HEK293 (cell line): ENCODE measurements at regions not wholly inside any gene's neighbourhood (a gene's known extent, or its start where the extent isn't known, plus 50 kb on each side); places are given as distances from the start of the nearest gene placed in this dataset.

Source experiments
- CTCF ChIA-PET: fragments of 350-600 bp; formaldehyde crosslinking; extraction: SDS; loops from one replicate; lab custom pipeline; 2021; ENCODE audit warnings: antibody characterized with exemption; lab: Yijun Ruan, JAX
- POLR2A ChIA-PET: fragments of 300-600 bp; formaldehyde crosslinking; extraction: SDS; loops from one replicate; lab custom pipeline; 2020; ENCODE audit warnings: antibody characterized with exemption, inconsistent platforms; lab: Yijun Ruan, JAX
- H3K27ac ChIP-seq: fragments of 200-500 bp; sonication (Bioruptor generic); 2 replicates; pipeline ENCODE4 v1.5.1; 2014; ENCODE audit warnings: low read depth, low read length, control low read depth, inconsistent platforms; ENCODE audit errors: extremely low read depth
- H3K36me3 ChIP-seq, 2 experiments: fragments of 200-500 bp in 1 of 2; sonication (Bioruptor generic) in 1 of 2; 1 replicate in 1 of 2; 2 replicates in 1 of 2; pipeline ENCODE4 v1.5.1; 2014 to 2017; ENCODE audit warnings: inconsistent platforms in 2 of 2, low read length in 2 of 2; ENCODE audit not compliant: control insufficient read depth in 2 of 2, insufficient read depth in 1 of 2
- H3K4me1 ChIP-seq: fragments of 200-500 bp; sonication (Bioruptor generic); 2 replicates; pipeline ENCODE4 v1.5.1; 2014; ENCODE audit warnings: mild to moderate bottlenecking, low read length, inconsistent platforms; ENCODE audit not compliant: control insufficient read depth, insufficient read depth
- H3K4me3 ChIP-seq: 2 replicates; pipeline ENCODE4 v1.5.1; 2011; ENCODE audit warnings: low read depth, mild to moderate bottlenecking, control low read depth, low read length, moderate library complexity
- H3K9me3 ChIP-seq: fragments of 200-500 bp; sonication (Bioruptor generic); 2 replicates; pipeline ENCODE4 v1.5.1; 2014; ENCODE audit warnings: low read depth, low read length, inconsistent platforms; ENCODE audit not compliant: control insufficient read depth, insufficient read depth
- BCL11A ChIP-seq: fragments of 450-650 bp; formaldehyde crosslinking; IDR thresholded peaks from 2 replicates; pipeline ENCODE4 v1.5.1; 2016; ENCODE audit warnings: low read depth, missing biosample characterization, missing genetic modification characterization
- BCL11B ChIP-seq: fragments of 450-650 bp; formaldehyde crosslinking; IDR thresholded peaks from 2 replicates; pipeline ENCODE4 v1.5.1; 2016; ENCODE audit warnings: low read depth, missing biosample characterization, missing genetic modification characterization
- KLF7 ChIP-seq: fragments of 450-650 bp; formaldehyde crosslinking; IDR thresholded peaks from 2 replicates; pipeline ENCODE4 v1.5.1; 2016; ENCODE audit warnings: missing biosample characterization, missing genetic modification characterization, borderline replicate concordance
- OSR2 ChIP-seq: fragments of 450-650 bp; formaldehyde crosslinking; IDR thresholded peaks from 2 replicates; pipeline ENCODE4 v1.5.1; 2016; ENCODE audit warnings: missing biosample characterization, missing genetic modification characterization
- REPIN1 ChIP-seq: fragments of 450-650 bp; formaldehyde crosslinking; IDR thresholded peaks from 2 replicates; pipeline ENCODE4 v1.5.1; 2017; ENCODE audit warnings: missing biosample characterization, missing genetic modification characterization, low read depth
- TRIM28 ChIP-seq: IDR thresholded peaks from 2 replicates; pipeline ENCODE4 v1.6.1; 2011; ENCODE audit warnings: low read length, control low read depth, borderline replicate concordance
- ZBTB17 ChIP-seq: fragments of 450-650 bp; formaldehyde crosslinking; IDR thresholded peaks from 2 replicates; pipeline ENCODE4 v1.5.1; 2016; ENCODE audit warnings: missing biosample characterization, missing genetic modification characterization
- ZBTB8A ChIP-seq: fragments of 450-650 bp; formaldehyde crosslinking; IDR thresholded peaks from 2 replicates; pipeline ENCODE4 v1.5.1; 2016; ENCODE audit warnings: missing biosample characterization, missing genetic modification characterization
- ZFHX2 ChIP-seq: fragments of 450-650 bp; formaldehyde crosslinking; conservative IDR thresholded peaks from 2 replicates; pipeline ENCODE4 v1.5.1; 2016; ENCODE audit warnings: missing biosample characterization, missing genetic modification characterization
- ZNF10 ChIP-seq: fragments of 450-650 bp; formaldehyde crosslinking; IDR thresholded peaks from 2 replicates; pipeline ENCODE4 v1.5.1; 2017; ENCODE audit warnings: missing biosample characterization, missing genetic modification characterization
- ZNF146 ChIP-seq: fragments of 450-650 bp; formaldehyde crosslinking; IDR thresholded peaks from 2 replicates; pipeline ENCODE4 v1.5.1; 2016; ENCODE audit warnings: missing biosample characterization, missing genetic modification characterization
- ZNF155 ChIP-seq: fragments of 450-650 bp; formaldehyde crosslinking; IDR thresholded peaks from 2 replicates; pipeline ENCODE4 v1.5.1; 2016; ENCODE audit warnings: missing biosample characterization, missing genetic modification characterization
- ZNF169 ChIP-seq: fragments of 450-650 bp; formaldehyde crosslinking; IDR thresholded peaks from 2 replicates; pipeline ENCODE4 v1.5.1; 2016; ENCODE audit warnings: missing biosample characterization, missing genetic modification characterization
- ZNF184 ChIP-seq: fragments of 450-650 bp; IDR thresholded peaks from 2 replicates; pipeline ENCODE4 v1.5.1; 2018; ENCODE audit warnings: missing biosample characterization, mild to moderate bottlenecking, missing genetic modification characterization
- ZNF214 ChIP-seq: fragments of 450-650 bp; formaldehyde crosslinking; IDR thresholded peaks from 2 replicates; pipeline ENCODE4 v1.5.1; 2017; ENCODE audit warnings: missing biosample characterization, mild to moderate bottlenecking, missing genetic modification characterization, borderline replicate concordance
- ZNF266 ChIP-seq: fragments of 450-650 bp; formaldehyde crosslinking; IDR thresholded peaks from 2 replicates; pipeline ENCODE4 v1.5.1; 2016; ENCODE audit warnings: missing biosample characterization, missing genetic modification characterization, low read depth
- ZNF362 ChIP-seq: fragments of 450-650 bp; formaldehyde crosslinking; IDR thresholded peaks from 2 replicates; pipeline ENCODE4 v1.5.1; 2016; ENCODE audit warnings: missing biosample characterization, missing genetic modification characterization
- ZNF366 ChIP-seq: fragments of 450-650 bp; formaldehyde crosslinking; conservative IDR thresholded peaks from 2 replicates; pipeline ENCODE4 v1.5.1; 2016; ENCODE audit warnings: missing biosample characterization, missing genetic modification characterization
- ZNF571 ChIP-seq: fragments of 450-650 bp; formaldehyde crosslinking; IDR thresholded peaks from 2 replicates; pipeline ENCODE4 v1.5.0; 2017; ENCODE audit warnings: missing biosample characterization, missing genetic modification characterization
- ZNF610 ChIP-seq: fragments of 450-650 bp; formaldehyde crosslinking; IDR thresholded peaks from 2 replicates; pipeline ENCODE4 v1.5.1; 2016; ENCODE audit warnings: missing biosample characterization, missing genetic modification characterization, borderline replicate concordance
- ZNF626 ChIP-seq: fragments of 450-650 bp; sonication (Bioruptor Pico); formaldehyde crosslinking; IDR thresholded peaks from 2 replicates; pipeline ENCODE4 v1.5.1; 2018; ENCODE audit warnings: missing biosample characterization, missing genetic modification characterization, inconsistent platforms
- ZNF645 ChIP-seq: fragments of 450-650 bp; formaldehyde crosslinking; IDR thresholded peaks from 2 replicates; pipeline ENCODE4; 2016; ENCODE audit warnings: missing biosample characterization, missing genetic modification characterization
- ZNF660 ChIP-seq: fragments of 450-650 bp; IDR thresholded peaks from 2 replicates; pipeline ENCODE4 v1.5.1; 2018; ENCODE audit warnings: missing biosample characterization, mild to moderate bottlenecking, missing genetic modification characterization
- ZNF830 ChIP-seq: fragments of 450-650 bp; IDR thresholded peaks from 2 replicates; pipeline ENCODE4 v1.5.0; 2018; ENCODE audit warnings: missing biosample characterization, missing genetic modification characterization, low read depth, mild to moderate bottlenecking, moderate library complexity
- ZSCAN16 ChIP-seq: fragments of 450-650 bp; formaldehyde crosslinking; IDR thresholded peaks from 2 replicates; pipeline ENCODE4 v1.5.1; 2016; ENCODE audit warnings: missing biosample characterization, missing genetic modification characterization
- ZSCAN30 ChIP-seq: fragments of 450-650 bp; IDR thresholded peaks from 2 replicates; pipeline ENCODE4 v1.5.1; 2018; ENCODE audit warnings: missing biosample characterization, mild to moderate bottlenecking, missing genetic modification characterization, moderate library complexity
- ZXDB ChIP-seq: fragments of 450-650 bp; formaldehyde crosslinking; IDR thresholded peaks from 2 replicates; pipeline ENCODE4 v1.5.1; 2016; ENCODE audit warnings: missing biosample characterization, missing genetic modification characterization
- TF ChIP-seq, protein P1 (sequence below): fragments of 450-650 bp; formaldehyde crosslinking; IDR thresholded peaks from 2 replicates; pipeline ENCODE4 v1.5.1; 2016; ENCODE audit warnings: missing biosample characterization, missing genetic modification characterization, borderline replicate concordance

- H3K36me3 ChIP-seq = no peaks in the 10 kb centered on the region
- no peak for TF ChIP-seq OSR2
- 0 out of 2 replicates have a peak, but pooled peaks have one; percentile 11 for TF ChIP-seq TRIM28
- no peaks in the 10 kb centered on the region for H3K9me3 ChIP-seq
- ChIA-PET POLR2A (no interaction called here), CTCF (interaction anchor here (1.4 kb wide), 1 partner anchor 13 kb away, joined by 4 read pairs; no protein-coding TSS in a partner anchor)
- H3K4me1 ChIP-seq = no peaks in the 10 kb centered on the region
- no peak overlapping the region for H3K4me3 ChIP-seq
- H3K27ac ChIP-seq = no peak overlapping the region
These were observed 111.0 kb upstream of the PTPN13 start for GRCh38 chr4:86483173-86483490.

DNA sequence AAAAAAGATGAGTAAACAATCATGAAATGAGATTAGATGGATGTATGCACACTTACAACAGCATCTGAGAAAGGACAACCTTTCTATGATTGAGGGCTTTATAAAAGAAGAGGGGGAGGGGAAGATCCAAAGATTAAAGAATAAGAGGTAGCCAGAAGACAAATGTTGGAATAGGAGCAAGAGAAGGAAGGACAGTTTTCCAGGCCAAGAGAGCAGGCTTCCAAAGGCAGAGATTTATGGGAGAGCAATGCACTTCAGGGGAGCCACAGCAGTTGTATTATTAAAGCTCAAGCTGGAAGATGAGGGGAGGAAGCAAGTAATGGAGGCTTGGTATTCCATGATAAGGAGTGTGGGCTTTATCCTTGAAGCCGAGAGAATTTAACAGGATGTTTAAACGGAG is 110.3 kb upstream of the PTPN13 start:
- Histone ChIP-seq H3K4me3 (no peak overlapping the region), H3K36me3 (no peaks in the 10 kb centered on the region), H3K27ac (no peak overlapping the region), H3K9me3 (no peaks in the 10 kb centered on the region), H3K4me1 (no peaks in the 10 kb centered on the region)
- ChIA-PET CTCF (interaction anchor here (1.4 kb wide), 1 partner anchor 12 kb away, joined by 4 read pairs; no protein-coding TSS in a partner anchor), POLR2A (no interaction called here)
- TF ChIP-seq ZNF830 = no peak
- no peak for TF ChIP-seq ZNF146 (tag by site-specific recombination)
- no peak for TF ChIP-seq ZNF571 (tag by site-specific recombination)
- TF ChIP-seq ZFHX2 = no peak
- TF ChIP-seq BCL11B = no peak
- no peak for TF ChIP-seq BCL11A
- TF ChIP-seq ZNF155 (tag by site-specific recombination) = no peak

- Histone ChIP-seq H3K27ac (no peak overlapping the region), H3K4me3 (no peak overlapping the region), H3K36me3 (no peaks in the 10 kb centered on the region), H3K9me3 (no peaks in the 10 kb centered on the region), H3K4me1 (no peaks in the 10 kb centered on the region)
- TF ChIP-seq ZNF660 (tag by site-specific recombination) = 0 out of 2 replicates have a peak, but pooled peaks have one; percentile 34
- TF ChIP-seq ZSCAN30 (tag by site-specific recombination) = no peak
- TF ChIP-seq ZBTB8A = no peak
- no peak for TF ChIP-seq ZNF184 (tag by site-specific recombination)
- no peak for TF ChIP-seq ZNF366 (tag by site-specific recombination)
- TF ChIP-seq ZXDB (tag by site-specific recombination) = no peak
- TF ChIP-seq ZNF10 (tag by site-specific recombination) = no peak
- TF ChIP-seq ZNF626 (tag by site-specific recombination) = no peak
- POLR2A ChIA-PET = no interaction called here
- CTCF ChIA-PET = interaction anchor here (1.4 kb wide), 1 partner anchor 12 kb away, joined by 4 read pairs; no protein-coding TSS in a partner anchor
These were observed 109.9 kb upstream of the PTPN13 start for GRCh38 chr4:86484241-86484640.

GRCh38 chr4:86487738-86488348 is 106.3 kb upstream of the PTPN13 start:
- no peak overlapping the region for H3K4me3 ChIP-seq
- no peak overlapping the region for H3K27ac ChIP-seq
- ChIA-PET POLR2A (no interaction called here), CTCF (interaction anchor here (0.6 to 1.3 kb wide), 2 partner anchors 8 to 12 kb away, joined by 3 to 5 read pairs; no protein-coding TSS in a partner anchor)
- H3K4me1 ChIP-seq = no peaks in the 10 kb centered on the region
- H3K36me3 ChIP-seq = no peaks in the 10 kb centered on the region
- no peaks in the 10 kb centered on the region for H3K9me3 ChIP-seq
- TF ChIP-seq ZNF610 (tag by site-specific recombination) (no peak), ZBTB17 (tag by site-specific recombination) (no peak), ZNF214 (tag by site-specific recombination) (no peak), ZNF266 (tag by site-specific recombination) (no peak), ZNF362 (tag by site-specific recombination) (no peak), REPIN1 (tag by site-specific recombination) (no peak), ZNF645 (no peak), ZNF169 (tag by site-specific recombination) (no peak), ZSCAN16 (no peak), KLF7 (tag by site-specific recombination) (no peak)
- TF ChIP-seq, protein P1, sequence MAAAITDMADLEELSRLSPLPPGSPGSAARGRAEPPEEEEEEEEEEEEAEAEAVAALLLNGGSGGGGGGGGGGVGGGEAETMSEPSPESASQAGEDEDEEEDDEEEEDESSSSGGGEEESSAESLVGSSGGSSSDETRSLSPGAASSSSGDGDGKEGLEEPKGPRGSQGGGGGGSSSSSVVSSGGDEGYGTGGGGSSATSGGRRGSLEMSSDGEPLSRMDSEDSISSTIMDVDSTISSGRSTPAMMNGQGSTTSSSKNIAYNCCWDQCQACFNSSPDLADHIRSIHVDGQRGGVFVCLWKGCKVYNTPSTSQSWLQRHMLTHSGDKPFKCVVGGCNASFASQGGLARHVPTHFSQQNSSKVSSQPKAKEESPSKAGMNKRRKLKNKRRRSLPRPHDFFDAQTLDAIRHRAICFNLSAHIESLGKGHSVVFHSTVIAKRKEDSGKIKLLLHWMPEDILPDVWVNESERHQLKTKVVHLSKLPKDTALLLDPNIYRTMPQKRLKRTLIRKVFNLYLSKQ = no peak
